ENCODE measurements at regions not wholly inside any gene's neighbourhood (a gene's known extent, or its start where the extent isn't known, plus 50 kb on each side); places are given as distances from the start of the nearest gene placed in this dataset.
"Not testable (repeated sequence)": the region's sequence is repeated elsewhere in the genome, so short reads cannot be mapped to it uniquely, and the experiment has no call there.

GRCh38 chr19:31039151-31039550 is 310.1 kb downstream of the TSHZ3 start:
- in situ Hi-C loops (cut with HindIII; ENCODE audit: low pct_unique_long_range_greater_than_20kb, low sequenced_read_pairs) (no loop called here), intact Hi-C loops (cut with micrococcal nuclease; ENCODE audit: unreplicated experiment) (no loop called here)
- Histone ChIP-seq H3K9me3 (ENCODE audit: control insufficient read depth, insufficient read depth, low read depth, low read length) (no peaks in the 10 kb centered on the region), H3K36me3 (ENCODE audit: control insufficient read depth, insufficient read depth, low read length) (no peaks in the 10 kb centered on the region), H3K4me1 (ENCODE audit: control insufficient read depth, insufficient read depth, low read length) (no peaks in the 10 kb centered on the region), H3K27ac (ENCODE audit: low read length) (no peak overlapping the region), H3K4me3 (ENCODE audit: low read depth in 2 of 2, low read length in 2 of 2) (no peak overlapping the region), H3K27me3 (ENCODE audit: control insufficient read depth, insufficient read depth, low read length) (no peaks in the 10 kb centered on the region)
- BruUV-seq (replicated peaks): no TSS peak
- CTCF ChIA-PET: no interaction called here
- TF ChIP-seq POLR2AphosphoS5 (IDR thresholded peaks at IDR 0.05; ENCODE audit: low read depth, low read length): no peak
- TF ChIP-seq, protein P1, sequence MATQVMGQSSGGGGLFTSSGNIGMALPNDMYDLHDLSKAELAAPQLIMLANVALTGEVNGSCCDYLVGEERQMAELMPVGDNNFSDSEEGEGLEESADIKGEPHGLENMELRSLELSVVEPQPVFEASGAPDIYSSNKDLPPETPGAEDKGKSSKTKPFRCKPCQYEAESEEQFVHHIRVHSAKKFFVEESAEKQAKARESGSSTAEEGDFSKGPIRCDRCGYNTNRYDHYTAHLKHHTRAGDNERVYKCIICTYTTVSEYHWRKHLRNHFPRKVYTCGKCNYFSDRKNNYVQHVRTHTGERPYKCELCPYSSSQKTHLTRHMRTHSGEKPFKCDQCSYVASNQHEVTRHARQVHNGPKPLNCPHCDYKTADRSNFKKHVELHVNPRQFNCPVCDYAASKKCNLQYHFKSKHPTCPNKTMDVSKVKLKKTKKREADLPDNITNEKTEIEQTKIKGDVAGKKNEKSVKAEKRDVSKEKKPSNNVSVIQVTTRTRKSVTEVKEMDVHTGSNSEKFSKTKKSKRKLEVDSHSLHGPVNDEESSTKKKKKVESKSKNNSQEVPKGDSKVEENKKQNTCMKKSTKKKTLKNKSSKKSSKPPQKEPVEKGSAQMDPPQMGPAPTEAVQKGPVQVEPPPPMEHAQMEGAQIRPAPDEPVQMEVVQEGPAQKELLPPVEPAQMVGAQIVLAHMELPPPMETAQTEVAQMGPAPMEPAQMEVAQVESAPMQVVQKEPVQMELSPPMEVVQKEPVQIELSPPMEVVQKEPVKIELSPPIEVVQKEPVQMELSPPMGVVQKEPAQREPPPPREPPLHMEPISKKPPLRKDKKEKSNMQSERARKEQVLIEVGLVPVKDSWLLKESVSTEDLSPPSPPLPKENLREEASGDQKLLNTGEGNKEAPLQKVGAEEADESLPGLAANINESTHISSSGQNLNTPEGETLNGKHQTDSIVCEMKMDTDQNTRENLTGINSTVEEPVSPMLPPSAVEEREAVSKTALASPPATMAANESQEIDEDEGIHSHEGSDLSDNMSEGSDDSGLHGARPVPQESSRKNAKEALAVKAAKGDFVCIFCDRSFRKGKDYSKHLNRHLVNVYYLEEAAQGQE (IDR thresholded peaks at IDR 0.05; ENCODE audit: insufficient read depth in 1 of 2, low read depth in 2 of 2, low read length in 1 of 2): no peak
- TF ChIP-seq, protein P2, sequence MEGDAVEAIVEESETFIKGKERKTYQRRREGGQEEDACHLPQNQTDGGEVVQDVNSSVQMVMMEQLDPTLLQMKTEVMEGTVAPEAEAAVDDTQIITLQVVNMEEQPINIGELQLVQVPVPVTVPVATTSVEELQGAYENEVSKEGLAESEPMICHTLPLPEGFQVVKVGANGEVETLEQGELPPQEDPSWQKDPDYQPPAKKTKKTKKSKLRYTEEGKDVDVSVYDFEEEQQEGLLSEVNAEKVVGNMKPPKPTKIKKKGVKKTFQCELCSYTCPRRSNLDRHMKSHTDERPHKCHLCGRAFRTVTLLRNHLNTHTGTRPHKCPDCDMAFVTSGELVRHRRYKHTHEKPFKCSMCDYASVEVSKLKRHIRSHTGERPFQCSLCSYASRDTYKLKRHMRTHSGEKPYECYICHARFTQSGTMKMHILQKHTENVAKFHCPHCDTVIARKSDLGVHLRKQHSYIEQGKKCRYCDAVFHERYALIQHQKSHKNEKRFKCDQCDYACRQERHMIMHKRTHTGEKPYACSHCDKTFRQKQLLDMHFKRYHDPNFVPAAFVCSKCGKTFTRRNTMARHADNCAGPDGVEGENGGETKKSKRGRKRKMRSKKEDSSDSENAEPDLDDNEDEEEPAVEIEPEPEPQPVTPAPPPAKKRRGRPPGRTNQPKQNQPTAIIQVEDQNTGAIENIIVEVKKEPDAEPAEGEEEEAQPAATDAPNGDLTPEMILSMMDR (IDR thresholded peaks at IDR 0.05): no peak
- TF ChIP-seq SIN3A (IDR thresholded peaks at IDR 0.05; ENCODE audit: borderline replicate concordance, insufficient read depth, low read depth, low read length): no peak
- TF ChIP-seq TCF7L2 (IDR thresholded peaks at IDR 0.05; ENCODE audit: low read depth, low read length): no peak
- ATAC-seq (no peak), DNase-seq (ENCODE audit: low read depth, low spot score) (no peak)
- POLR2A ChIA-PET: no interaction called here

DNA sequence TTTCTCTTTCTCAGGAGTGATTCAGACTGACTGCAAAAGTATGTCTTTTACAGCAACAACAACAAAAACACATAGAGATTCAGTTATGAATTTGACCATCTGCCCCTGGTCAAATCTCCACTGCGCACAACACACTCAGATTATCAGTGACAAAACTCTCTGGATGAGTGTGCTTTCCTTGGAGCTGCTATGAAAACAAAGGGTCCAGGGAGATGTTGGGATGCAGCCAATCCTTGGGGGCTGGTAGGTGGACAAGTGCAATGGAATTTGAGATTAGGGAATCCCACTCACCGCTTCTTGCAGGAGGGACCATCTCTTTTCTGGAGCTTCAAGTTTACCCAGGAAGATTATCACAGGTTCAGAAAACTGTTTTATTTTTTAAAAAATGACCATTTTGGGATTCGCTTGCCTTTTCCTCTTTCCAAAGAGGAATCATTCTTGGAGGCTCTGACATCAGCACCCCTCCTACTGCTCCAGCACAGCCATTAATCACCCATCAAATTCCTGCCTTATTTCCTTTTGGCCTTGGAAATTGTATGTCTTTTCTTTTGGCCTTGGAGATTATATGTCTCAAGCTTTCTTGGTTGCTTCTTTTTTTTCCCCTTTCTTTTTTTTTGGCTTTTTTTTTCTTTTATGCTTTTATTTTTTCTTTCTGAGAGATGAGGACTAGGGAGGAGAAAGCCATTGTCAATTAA is 311.8 kb downstream of the TSHZ3 start:
- ChIA-PET POLR2A (no interaction called here), CTCF (no interaction called here)
- TF ChIP-seq TCF7L2 (IDR thresholded peaks at IDR 0.05; ENCODE audit: low read depth, low read length) (no peak), POLR2AphosphoS5 (IDR thresholded peaks at IDR 0.05; ENCODE audit: low read depth, low read length) (no peak), SIN3A (IDR thresholded peaks at IDR 0.05; ENCODE audit: borderline replicate concordance, insufficient read depth, low read depth, low read length) (no peak)
- TF ChIP-seq, protein P1 (IDR thresholded peaks at IDR 0.05; ENCODE audit: insufficient read depth in 1 of 2, low read depth in 2 of 2, low read length in 1 of 2): no peak
- TF ChIP-seq, protein P2 (IDR thresholded peaks at IDR 0.05): no peak
- no peaks in the 10 kb centered on the region for H3K36me3 ChIP-seq (ENCODE audit: control insufficient read depth, insufficient read depth, low read length)
- no peak for DNase-seq (ENCODE audit: low read depth, low spot score)
- no peak overlapping the region for H3K27ac ChIP-seq (ENCODE audit: low read length)
- H3K4me1 ChIP-seq (ENCODE audit: control insufficient read depth, insufficient read depth, low read length): no peaks in the 10 kb centered on the region
- no peak for ATAC-seq
- H3K27me3 ChIP-seq (ENCODE audit: control insufficient read depth, insufficient read depth, low read length): no peaks in the 10 kb centered on the region
- BruUV-seq (replicated peaks): no TSS peak
- H3K9me3 ChIP-seq (ENCODE audit: control insufficient read depth, insufficient read depth, low read depth, low read length): no peaks in the 10 kb centered on the region
- in situ Hi-C loops (cut with HindIII; ENCODE audit: low pct_unique_long_range_greater_than_20kb, low sequenced_read_pairs) (no loop called here), intact Hi-C loops (cut with micrococcal nuclease; ENCODE audit: unreplicated experiment) (no loop called here)
- H3K4me3 ChIP-seq (ENCODE audit: low read depth in 2 of 2, low read length in 2 of 2): no peak overlapping the region

DNA sequence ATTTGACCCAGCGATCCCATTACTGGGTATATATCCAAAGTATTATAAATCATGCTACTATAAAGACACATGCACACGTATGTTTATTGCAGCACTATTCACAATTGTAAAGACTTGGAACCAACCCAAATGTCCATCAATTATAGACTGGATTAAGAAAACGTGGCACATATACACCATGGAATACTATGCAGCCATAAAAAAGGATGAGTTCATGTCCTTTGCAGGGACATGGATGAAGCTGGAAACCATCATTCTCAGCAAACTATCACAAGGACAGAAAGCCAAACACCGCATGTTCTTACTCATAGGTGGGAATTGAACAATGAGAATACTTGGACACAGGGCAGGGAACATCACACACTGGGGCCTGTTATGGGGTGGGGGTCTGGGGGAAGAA is 317.8 kb downstream of the TSHZ3 start:
- CTCF ChIA-PET, POLR2A ChIA-PET: not testable (repeated sequence)

More for the DNA sequence above, 317.8 kb downstream of the TSHZ3 start:
- H3K36me3 ChIP-seq (ENCODE audit: control insufficient read depth, insufficient read depth, low read length); intact Hi-C loops (cut with micrococcal nuclease; ENCODE audit: unreplicated experiment); H3K27me3 ChIP-seq (ENCODE audit: control insufficient read depth, insufficient read depth, low read length); H3K4me3 ChIP-seq (ENCODE audit: low read depth in 2 of 2, low read length in 2 of 2); in situ Hi-C loops (cut with HindIII; ENCODE audit: low pct_unique_long_range_greater_than_20kb, low sequenced_read_pairs); H3K9me3 ChIP-seq (ENCODE audit: control insufficient read depth, insufficient read depth, low read depth, low read length); H3K27ac ChIP-seq (ENCODE audit: low read length); DNase-seq (ENCODE audit: low read depth, low spot score); H3K4me1 ChIP-seq (ENCODE audit: control insufficient read depth, insufficient read depth, low read length); BruUV-seq (replicated peaks); ATAC-seq: not testable (repeated sequence)

Measured in Panc1 (cell line).